Hepatocyte (in vitro differentiated cells): ENCODE measurements at regions not wholly inside any gene's neighbourhood (a gene's known extent, or its start where the extent isn't known, plus 50 kb on each side); places are given as distances from the start of the nearest gene placed in this dataset.

Experiments
- DNase-seq: peaks from one replicate; pipeline ENCODE4 v3.0.0-alpha.2; 2016; ENCODE audit warnings: low spot score
- H2AFZ ChIP-seq: fragments of 200-600 bp; sonication (generic); 2 replicates; pipeline ENCODE4 v1.6.0; 2016; ENCODE audit warnings: antibody characterized with exemption, mild to moderate bottlenecking
- H3K27ac ChIP-seq: fragments of 200-600 bp; sonication (generic); 2 replicates; pipeline ENCODE4 v1.5.1; 2016; ENCODE audit warnings: mild to moderate bottlenecking
- H3K27me3 ChIP-seq: fragments of 200-600 bp; sonication (generic); 2 replicates; pipeline ENCODE4 v1.6.1; 2016
- H3K36me3 ChIP-seq: fragments of 200-600 bp; sonication (generic); replicated peaks from 2 replicates; pipeline ENCODE4 v1.5.1; 2016; ENCODE audit warnings: low read depth; ENCODE audit not compliant: insufficient read depth
- H3K4me1 ChIP-seq: fragments of 200-600 bp; sonication (generic); 2 replicates; pipeline ENCODE4 v1.5.1; 2016; ENCODE audit warnings: mild to moderate bottlenecking, moderate library complexity; ENCODE audit not compliant: insufficient read depth
- H3K4me2 ChIP-seq: fragments of 200-600 bp; sonication (generic); 2 replicates; pipeline ENCODE4 v1.6.0; 2016
- H3K4me3 ChIP-seq: fragments of 200-600 bp; sonication (generic); 2 replicates; pipeline ENCODE4 v1.5.1; 2016; ENCODE audit warnings: mild to moderate bottlenecking
- H3K79me2 ChIP-seq: fragments of 200-600 bp; sonication (generic); 2 replicates; pipeline ENCODE4 v1.6.0; 2017; ENCODE audit warnings: mild to moderate bottlenecking
- H3K9me2 ChIP-seq: fragments of 200-600 bp; sonication (generic); replicated peaks from 2 replicates; pipeline ENCODE4 v1.6.0; 2017; ENCODE audit warnings: mild to moderate bottlenecking; ENCODE audit not compliant: insufficient read depth
- H3K9me3 ChIP-seq: fragments of 200-600 bp; sonication (generic); 2 replicates; pipeline ENCODE4 v1.5.1; 2016; ENCODE audit warnings: low read depth, mild to moderate bottlenecking
- H4K20me1 ChIP-seq: fragments of 200-600 bp; sonication (generic); 2 replicates; pipeline ENCODE4 v1.6.0; 2016; ENCODE audit warnings: mild to moderate bottlenecking; ENCODE audit not compliant: insufficient read depth, poor library complexity, severe bottlenecking
- CTCF ChIP-seq: fragments of 200-600 bp; sonication (generic); IDR thresholded peaks from 2 replicates; pipeline ENCODE4 v1.5.1; 2016; ENCODE audit warnings: antibody characterized with exemption, mild to moderate bottlenecking; ENCODE audit not compliant: poor library complexity
- EZH2 ChIP-seq: fragments of 200-600 bp; sonication (generic); IDR thresholded peaks from 2 replicates; pipeline ENCODE4 v1.6.1; 2016; ENCODE audit warnings: antibody characterized with exemption, mild to moderate bottlenecking, borderline replicate concordance
- EZH2phosphoT487 ChIP-seq: fragments of 200-600 bp; sonication (generic); IDR thresholded peaks from one replicate; pipeline ENCODE4 v1.6.1; 2018; ENCODE audit warnings: antibody characterized with exemption, mild to moderate bottlenecking, low read depth, moderate library complexity; ENCODE audit not compliant: unreplicated experiment, severe bottlenecking
- WGBS: methylation state at CpG from one replicate; pipeline ENCODE4 v1.1.6; 2016; ENCODE audit warnings: low lambda C conversion rate; ENCODE audit errors: missing lambda C conversion rate; 5-methylcytosine and 5-hydroxymethylcytosine counted together

GRCh38 chr2:21396252-21396651, 272.5 kb downstream of the TDRD15 start:
- no peaks in the 10 kb centered on the region for H3K27me3 ChIP-seq
- no peaks in the 10 kb centered on the region for H3K79me2 ChIP-seq
- no peak overlapping the region for H3K27ac ChIP-seq
- WGBS = 78% methylated on average over 2 of the region's 2 CpGs
- H3K9me3 ChIP-seq = no peaks in the 10 kb centered on the region
- no peaks in the 10 kb centered on the region for H4K20me1 ChIP-seq
- H3K9me2 ChIP-seq = no peaks in the 10 kb centered on the region
- no peak overlapping the region for H2AFZ ChIP-seq
- no peaks in the 10 kb centered on the region for H3K36me3 ChIP-seq
- no peak overlapping the region for H3K4me3 ChIP-seq
- TF ChIP-seq EZH2phosphoT487 (no peak), EZH2 (no peak), CTCF (no peak)
- no peak for DNase-seq
- no peak overlapping the region for H3K4me2 ChIP-seq
- H3K4me1 ChIP-seq = peaks cover 7% of the 10 kb centered on the region

GRCh38 chr2:21401022-21401698, 277.4 kb downstream of the TDRD15 start:
- 90% methylated on average over 4 of the region's 4 CpGs for WGBS
- Histone ChIP-seq H3K79me2 (no peaks in the 10 kb centered on the region), H3K36me3 (no peaks in the 10 kb centered on the region), H2AFZ (no peak overlapping the region), H3K27me3 (no peaks in the 10 kb centered on the region), H3K4me1 (no peaks in the 10 kb centered on the region), H3K4me3 (no peak overlapping the region), H3K4me2 (no peak overlapping the region), H3K9me3 (no peaks in the 10 kb centered on the region), H3K27ac (no peak overlapping the region), H4K20me1 (no peaks in the 10 kb centered on the region), H3K9me2 (no peaks in the 10 kb centered on the region)
- no peak for DNase-seq
- TF ChIP-seq EZH2 (no peak), CTCF (no peak)

GRCh38 chr2:21404137-21404536, 280.4 kb downstream of the TDRD15 start:
- Histone ChIP-seq H2AFZ (no peak overlapping the region), H3K4me1 (no peaks in the 10 kb centered on the region), H3K9me3 (no peaks in the 10 kb centered on the region), H3K27me3 (no peaks in the 10 kb centered on the region), H4K20me1 (no peaks in the 10 kb centered on the region), H3K4me2 (no peak overlapping the region), H3K36me3 (no peaks in the 10 kb centered on the region), H3K9me2 (no peaks in the 10 kb centered on the region), H3K4me3 (no peak overlapping the region), H3K79me2 (no peaks in the 10 kb centered on the region), H3K27ac (no peak overlapping the region)
- WGBS = 39% methylated on average over 4 of the region's 4 CpGs
- TF ChIP-seq EZH2phosphoT487 (no peak), EZH2 (no peak), CTCF (no peak)
- no peak for DNase-seq
